Activated T-cell treated with anti-CD3 and anti-CD28 coated beads, Interleukin-2, amount 50 U/mL, for 24 hours (primary cell): ENCODE measurements at regions not wholly inside any gene's neighbourhood (a gene's known extent, or its start where the extent isn't known, plus 50 kb on each side); places are given as distances from the start of the nearest gene placed in this dataset.

Source experiments
- DNase-seq: peaks from one replicate; pipeline ENCODE4 v3.0.0-alpha.2; 2020
- H3K27ac Mint-ChIP-seq: 2 replicates; pipeline ENCODE4 v1.8.0; 2020; ENCODE audit warnings: mild to moderate bottlenecking, mixed read lengths
- H3K27me3 Mint-ChIP-seq: 2 replicates; pipeline ENCODE4 v1.8.0; 2020; ENCODE audit warnings: mixed read lengths
- H3K36me3 Mint-ChIP-seq: 2 replicates; pipeline ENCODE4 v1.8.0; 2020; ENCODE audit warnings: low read depth, mixed read lengths
- H3K4me1 Mint-ChIP-seq: 2 replicates; pipeline ENCODE4 v1.8.0; 2020; ENCODE audit warnings: low read depth, mixed read lengths
- H3K4me3 Mint-ChIP-seq: 2 replicates; pipeline ENCODE4 v1.8.0; 2020; ENCODE audit warnings: mild to moderate bottlenecking, moderate library complexity, mixed read lengths
- H3K9me3 Mint-ChIP-seq: 2 replicates; pipeline ENCODE4 v1.8.0; 2020; ENCODE audit warnings: mixed read lengths

GRCh38 chr9:105147110-105147871, 97.2 kb upstream of the SLC44A1 start:
- H3K27ac Mint-ChIP-seq: no peak overlapping the region
- DNase-seq: no peak
- no peaks in the 10 kb centered on the region for H3K27me3 Mint-ChIP-seq
- peaks cover 13% of the 10 kb centered on the region for H3K4me1 Mint-ChIP-seq
- no peak overlapping the region for H3K4me3 Mint-ChIP-seq
- no peaks in the 10 kb centered on the region for H3K9me3 Mint-ChIP-seq
- H3K36me3 Mint-ChIP-seq: no peaks in the 10 kb centered on the region

DNA sequence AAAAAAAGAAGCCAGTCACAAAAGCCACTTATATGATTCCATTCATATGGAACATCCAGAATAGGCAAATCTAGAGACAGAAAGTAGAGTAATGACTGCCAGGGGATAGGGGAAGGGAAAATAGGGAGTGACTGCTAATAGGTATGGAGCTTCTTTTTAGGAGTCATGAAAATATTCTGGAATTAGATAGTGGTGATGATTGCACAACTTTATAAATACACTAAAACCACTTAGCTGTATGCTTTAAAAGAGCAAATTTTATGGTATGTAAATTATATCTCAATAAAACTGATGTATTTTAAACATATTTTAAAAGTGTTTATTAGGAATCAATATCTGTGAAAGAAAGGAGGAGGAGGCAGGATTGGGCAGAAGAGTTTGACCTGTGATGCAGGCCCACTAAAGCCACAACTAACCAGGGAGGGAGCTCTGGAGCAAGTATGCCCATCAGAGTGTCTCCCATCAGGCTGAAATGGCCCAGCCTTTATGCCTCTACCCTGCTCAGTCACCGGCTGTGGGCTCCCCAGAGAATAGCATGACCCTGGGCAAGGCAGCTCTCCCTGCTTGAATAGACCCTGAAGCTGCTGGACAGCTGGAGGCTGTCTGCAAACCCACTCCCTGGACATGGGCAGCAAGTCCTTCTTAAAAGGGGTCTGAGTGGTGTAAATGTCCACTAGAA, 96.0 kb upstream of the SLC44A1 start:
- no peak for DNase-seq
- no peak overlapping the region for H3K4me3 Mint-ChIP-seq
- H3K27ac Mint-ChIP-seq: no peak overlapping the region
- no peaks in the 10 kb centered on the region for H3K27me3 Mint-ChIP-seq
- H3K4me1 Mint-ChIP-seq: peaks cover 13% of the 10 kb centered on the region
- no peaks in the 10 kb centered on the region for H3K36me3 Mint-ChIP-seq
- no peaks in the 10 kb centered on the region for H3K9me3 Mint-ChIP-seq

DNA sequence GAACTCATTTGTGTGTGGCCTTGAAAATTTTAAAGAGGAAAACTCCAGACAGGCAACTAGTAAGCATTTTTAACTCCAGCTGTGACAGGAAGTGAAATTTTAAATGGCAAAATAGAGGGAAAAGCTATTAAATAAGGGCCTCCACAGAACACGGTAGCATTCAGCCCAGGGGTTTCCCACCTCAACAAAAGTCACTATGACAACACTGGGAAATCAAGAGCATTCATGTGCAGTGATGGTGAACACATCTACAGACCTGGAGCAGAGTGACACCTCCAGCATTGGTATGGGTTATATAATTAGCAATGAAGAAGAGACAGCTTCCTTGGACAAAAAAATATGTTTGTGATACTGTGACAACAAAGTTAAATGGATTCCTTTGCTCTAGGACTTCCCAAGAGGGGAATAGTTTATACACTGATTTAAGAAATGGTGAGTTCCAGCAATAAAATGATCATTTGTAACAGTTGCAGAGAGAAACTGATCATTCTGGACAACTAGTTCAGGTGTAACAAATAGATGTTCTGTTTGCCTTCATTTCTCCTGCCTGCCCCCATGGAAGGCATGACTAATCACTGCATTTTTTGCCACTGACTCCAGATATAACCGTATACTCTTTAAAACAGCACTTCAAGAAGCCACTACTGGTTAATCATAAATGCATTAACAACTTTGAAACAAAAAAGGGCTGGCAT, 93.3 kb upstream of the SLC44A1 start:
- no peak overlapping the region for H3K4me3 Mint-ChIP-seq
- H3K27me3 Mint-ChIP-seq: no peaks in the 10 kb centered on the region
- no peak for DNase-seq
- H3K36me3 Mint-ChIP-seq: no peaks in the 10 kb centered on the region
- no peaks in the 10 kb centered on the region for H3K9me3 Mint-ChIP-seq
- H3K27ac Mint-ChIP-seq: no peak overlapping the region
- peaks cover 18% of the 10 kb centered on the region for H3K4me1 Mint-ChIP-seq

- Mint-ChIP-seq H3K27ac (no peak overlapping the region), H3K4me1 (peaks cover 18% of the 10 kb centered on the region), H3K36me3 (no peaks in the 10 kb centered on the region), H3K9me3 (no peaks in the 10 kb centered on the region), H3K27me3 (no peaks in the 10 kb centered on the region), H3K4me3 (no peak overlapping the region)
- no peak for DNase-seq
Observed at GRCh38 chr9:105151686-105151995, 92.8 kb upstream of the SLC44A1 start.

- Mint-ChIP-seq H3K27me3 (no peaks in the 10 kb centered on the region), H3K27ac (no peak overlapping the region), H3K36me3 (no peaks in the 10 kb centered on the region), H3K4me3 (no peak overlapping the region), H3K9me3 (no peaks in the 10 kb centered on the region), H3K4me1 (peaks cover 20% of the 10 kb centered on the region)
- DNase-seq: no peak
Observed at GRCh38 chr9:105154723-105155191, 89.7 kb upstream of the SLC44A1 start.

DNA sequence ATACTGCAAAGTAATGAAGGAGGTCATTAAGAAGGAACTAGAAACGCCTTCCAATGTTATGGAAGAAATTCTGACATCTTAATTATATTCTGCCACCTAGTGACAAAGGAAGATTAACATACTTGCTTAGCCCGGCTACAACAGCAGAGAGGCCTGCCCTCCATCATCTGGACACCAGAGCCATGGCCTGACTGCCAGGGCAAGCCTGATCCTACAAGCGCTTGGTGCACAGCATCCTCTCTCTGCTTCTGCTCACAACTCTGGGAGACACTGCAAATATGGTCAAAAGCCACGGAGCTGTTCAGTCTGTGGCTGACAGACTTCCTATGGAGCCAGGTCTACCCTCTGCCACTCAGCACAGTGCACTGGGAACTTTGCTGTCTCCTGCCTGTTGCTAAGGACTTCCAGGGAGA, 87.3 kb upstream of the SLC44A1 start:
- H3K36me3 Mint-ChIP-seq: no peaks in the 10 kb centered on the region
- DNase-seq: peak; percentile 44
- no peak overlapping the region for H3K4me3 Mint-ChIP-seq
- H3K27me3 Mint-ChIP-seq: no peaks in the 10 kb centered on the region
- no peak overlapping the region for H3K27ac Mint-ChIP-seq
- H3K9me3 Mint-ChIP-seq: no peaks in the 10 kb centered on the region
- H3K4me1 Mint-ChIP-seq: peaks cover 10% of the 10 kb centered on the region

DNA sequence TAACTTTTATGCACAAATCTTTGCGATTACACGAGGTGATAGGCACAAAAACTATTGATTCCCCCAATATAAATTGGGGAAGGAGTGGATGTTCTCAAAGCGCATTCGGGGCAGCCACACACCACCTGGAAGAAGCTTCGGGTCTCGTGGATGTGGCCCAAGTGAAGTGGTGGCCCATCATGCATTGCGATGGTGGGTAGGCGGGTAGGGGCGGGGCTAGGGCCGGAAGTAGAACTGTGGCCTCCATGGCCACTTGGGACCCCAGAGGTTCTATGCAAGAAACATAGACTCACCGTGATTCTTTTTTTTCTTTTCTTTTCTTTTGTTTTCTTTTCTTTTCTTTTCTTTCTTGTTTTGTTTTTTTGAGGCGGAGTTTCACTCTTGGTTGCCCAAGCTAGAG, 86.4 kb upstream of the SLC44A1 start:
- no peak for DNase-seq
- Mint-ChIP-seq H3K27me3 (no peaks in the 10 kb centered on the region), H3K27ac (no peak overlapping the region), H3K4me1 (peaks cover 10% of the 10 kb centered on the region), H3K9me3 (no peaks in the 10 kb centered on the region), H3K36me3 (no peaks in the 10 kb centered on the region), H3K4me3 (no peak overlapping the region)

- Mint-ChIP-seq H3K9me3 (no peaks in the 10 kb centered on the region), H3K27ac (no peak overlapping the region), H3K4me3 (no peak overlapping the region), H3K27me3 (no peaks in the 10 kb centered on the region), H3K4me1 (peaks cover 10% of the 10 kb centered on the region), H3K36me3 (no peaks in the 10 kb centered on the region)
- DNase-seq: no peak
Observed at GRCh38 chr9:105158898-105159297, 85.6 kb upstream of the SLC44A1 start.

- no peaks in the 10 kb centered on the region for H3K9me3 Mint-ChIP-seq
Observed at GRCh38 chr9:105168870-105169319, 75.6 kb upstream of the SLC44A1 start.

DNA sequence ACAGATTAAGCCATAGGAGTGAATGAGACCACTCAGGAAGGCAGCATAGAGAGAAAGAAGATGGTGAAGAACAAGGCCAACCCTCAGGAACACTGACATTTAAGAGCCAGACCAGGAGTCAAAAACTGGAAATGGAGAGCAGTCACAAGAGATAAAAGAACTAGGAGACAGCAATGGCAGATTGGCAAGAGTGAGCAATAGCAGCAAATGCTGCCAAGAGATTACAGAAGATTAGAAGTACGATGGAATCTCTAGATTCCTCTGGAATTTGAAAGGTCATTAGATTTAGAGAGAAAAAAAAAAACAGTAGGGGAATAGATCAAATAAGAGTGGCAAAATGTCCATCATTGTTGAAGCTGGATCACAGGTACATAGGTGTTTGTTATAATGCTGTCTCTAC, 73.4 kb upstream of the SLC44A1 start:
- no peak for DNase-seq
- Mint-ChIP-seq H3K4me1 (no peaks in the 10 kb centered on the region), H3K4me3 (no peak overlapping the region)

More at GRCh38 chr9:105168870-105169319, 75.6 kb upstream of the SLC44A1 start:
- DNase-seq: no peak
- H3K27ac Mint-ChIP-seq: no peak overlapping the region
- no peaks in the 10 kb centered on the region for H3K4me1 Mint-ChIP-seq
- no peak overlapping the region for H3K4me3 Mint-ChIP-seq
- peaks cover 4% of the 10 kb centered on the region for H3K27me3 Mint-ChIP-seq
- H3K36me3 Mint-ChIP-seq: no peaks in the 10 kb centered on the region

DNA sequence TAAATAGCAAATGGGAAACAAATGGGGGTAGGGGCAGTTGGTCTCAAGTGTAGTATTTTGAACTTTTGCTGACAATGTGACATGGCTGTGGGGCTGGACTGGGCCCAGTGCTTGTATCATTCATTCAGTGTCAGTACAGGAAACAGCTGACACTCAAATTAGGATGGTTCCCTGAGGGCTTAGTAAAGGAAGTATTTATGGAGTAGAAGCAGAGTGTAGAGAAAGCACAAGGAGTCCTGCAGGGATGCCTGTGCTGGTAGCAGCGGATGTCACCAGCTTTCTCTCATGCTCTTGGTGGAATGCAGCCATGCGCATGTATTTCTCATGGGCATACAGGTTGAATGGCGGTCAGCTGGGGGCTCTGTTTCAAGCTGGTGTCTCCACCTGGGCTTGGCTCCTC, 72.9 kb upstream of the SLC44A1 start:
- DNase-seq: no peak
- Mint-ChIP-seq H3K4me3 (no peak overlapping the region), H3K36me3 (no peaks in the 10 kb centered on the region), H3K27ac (no peak overlapping the region), H3K9me3 (no peaks in the 10 kb centered on the region), H3K4me1 (no peaks in the 10 kb centered on the region), H3K27me3 (no peaks in the 10 kb centered on the region)

More for the DNA sequence above, 73.4 kb upstream of the SLC44A1 start:
- no peak overlapping the region for H3K27ac Mint-ChIP-seq
- no peaks in the 10 kb centered on the region for H3K36me3 Mint-ChIP-seq
- H3K9me3 Mint-ChIP-seq: no peaks in the 10 kb centered on the region
- peaks cover 2% of the 10 kb centered on the region for H3K27me3 Mint-ChIP-seq

GRCh38 chr9:105172436-105172835, 72.0 kb upstream of the SLC44A1 start:
- H3K27me3 Mint-ChIP-seq: no peaks in the 10 kb centered on the region
- no peak overlapping the region for H3K27ac Mint-ChIP-seq
- no peak for DNase-seq
- H3K4me1 Mint-ChIP-seq: no peaks in the 10 kb centered on the region
- H3K36me3 Mint-ChIP-seq: no peaks in the 10 kb centered on the region
- no peaks in the 10 kb centered on the region for H3K9me3 Mint-ChIP-seq
- H3K4me3 Mint-ChIP-seq: no peak overlapping the region

- no peaks in the 10 kb centered on the region for H3K36me3 Mint-ChIP-seq
- H3K27ac Mint-ChIP-seq: no peak overlapping the region
- H3K9me3 Mint-ChIP-seq: no peaks in the 10 kb centered on the region
- H3K4me3 Mint-ChIP-seq: no peak overlapping the region
- DNase-seq: no peak
- no peaks in the 10 kb centered on the region for H3K4me1 Mint-ChIP-seq
- H3K27me3 Mint-ChIP-seq: no peaks in the 10 kb centered on the region
Observed at GRCh38 chr9:105173306-105173705, 71.1 kb upstream of the SLC44A1 start.

- no peaks in the 10 kb centered on the region for H3K9me3 Mint-ChIP-seq
- H3K27me3 Mint-ChIP-seq: no peaks in the 10 kb centered on the region
- H3K4me1 Mint-ChIP-seq: no peaks in the 10 kb centered on the region
- no peak for DNase-seq
- no peak overlapping the region for H3K4me3 Mint-ChIP-seq
- no peaks in the 10 kb centered on the region for H3K36me3 Mint-ChIP-seq
- H3K27ac Mint-ChIP-seq: no peak overlapping the region
Observed at GRCh38 chr9:105173826-105174225, 70.6 kb upstream of the SLC44A1 start.

DNA sequence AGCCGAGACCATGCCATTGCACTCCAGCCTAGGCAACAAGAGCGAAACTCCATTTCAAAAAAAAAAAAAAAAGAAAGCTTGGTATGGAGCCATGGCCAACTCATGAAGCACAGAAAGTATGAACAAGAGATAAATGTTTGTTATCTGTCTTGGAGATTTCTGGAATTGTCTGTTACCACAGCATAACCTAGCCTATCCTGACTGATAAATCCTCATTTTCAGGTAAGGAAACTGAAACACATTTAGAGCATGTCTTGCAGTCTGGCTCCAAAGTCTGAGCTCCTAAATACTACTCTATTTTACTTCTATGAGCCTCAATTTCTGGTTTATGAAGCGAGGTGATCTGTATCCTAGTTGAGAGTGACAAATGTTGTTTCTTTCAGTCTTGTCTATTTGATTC, 68.3 kb upstream of the SLC44A1 start:
- H3K4me3 Mint-ChIP-seq: no peak overlapping the region
- H3K36me3 Mint-ChIP-seq: no peaks in the 10 kb centered on the region
- no peak overlapping the region for H3K27ac Mint-ChIP-seq
- no peaks in the 10 kb centered on the region for H3K9me3 Mint-ChIP-seq
- no peaks in the 10 kb centered on the region for H3K4me1 Mint-ChIP-seq
- H3K27me3 Mint-ChIP-seq: no peaks in the 10 kb centered on the region
- DNase-seq: no peak
